HG02588 (cell line): ENCODE measurements at regions not wholly inside any gene's neighbourhood (a gene's known extent, or its start where the extent isn't known, plus 50 kb on each side); places are given as distances from the start of the nearest gene placed in this dataset.
"Not testable (repeated sequence)": the region's sequence is repeated elsewhere in the genome, so short reads cannot be mapped to it uniquely, and the experiment has no call there.

Source experiments
- ATAC-seq: cut with Tn5 transposase; IDR thresholded peaks from one replicate; pipeline ENCODE4 v1.9.1; 2021; ENCODE audit warnings: mild to moderate bottlenecking, moderate library complexity; ENCODE audit not compliant: unreplicated experiment

DNA sequence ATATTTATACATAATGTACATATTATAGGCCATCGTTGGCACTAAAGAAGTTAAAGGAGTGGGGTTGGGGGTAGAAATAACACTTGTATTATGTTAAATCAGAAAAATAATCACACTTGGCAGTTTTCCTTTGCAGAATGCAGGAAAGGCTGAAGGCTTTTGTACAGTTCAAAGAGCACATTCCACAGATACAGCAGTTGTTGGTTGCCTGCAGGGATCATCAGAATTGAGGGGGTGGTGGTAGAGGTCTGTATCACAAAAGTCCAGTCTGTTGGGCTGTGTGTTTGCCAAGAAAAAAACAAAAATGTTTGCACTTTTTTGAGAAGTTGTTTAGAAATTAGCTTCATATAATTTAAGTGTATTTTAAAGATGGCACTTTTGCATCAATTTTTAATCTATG lies 231.8 kb upstream of the FOXP2 start:
- no peak for ATAC-seq

DNA sequence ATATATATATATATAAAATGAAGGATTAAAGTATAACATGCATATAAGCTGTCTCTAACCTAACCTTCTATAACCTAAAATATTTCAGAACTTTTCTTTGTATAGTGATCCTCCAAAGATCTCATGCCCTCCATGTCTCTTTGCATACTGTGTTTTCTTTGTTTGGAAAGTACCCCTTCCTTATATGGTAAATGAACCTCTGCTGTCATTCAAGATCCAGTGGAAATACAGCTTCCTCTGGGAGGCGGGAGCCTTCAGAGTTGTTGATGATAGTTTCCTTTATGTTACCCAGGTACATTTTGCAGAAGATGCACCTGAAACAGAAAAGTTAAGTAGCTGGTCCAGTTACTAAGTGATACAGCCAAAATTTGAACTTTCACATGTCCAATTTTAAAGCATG lies 233.3 kb upstream of the FOXP2 start:
- no peak for ATAC-seq

DNA sequence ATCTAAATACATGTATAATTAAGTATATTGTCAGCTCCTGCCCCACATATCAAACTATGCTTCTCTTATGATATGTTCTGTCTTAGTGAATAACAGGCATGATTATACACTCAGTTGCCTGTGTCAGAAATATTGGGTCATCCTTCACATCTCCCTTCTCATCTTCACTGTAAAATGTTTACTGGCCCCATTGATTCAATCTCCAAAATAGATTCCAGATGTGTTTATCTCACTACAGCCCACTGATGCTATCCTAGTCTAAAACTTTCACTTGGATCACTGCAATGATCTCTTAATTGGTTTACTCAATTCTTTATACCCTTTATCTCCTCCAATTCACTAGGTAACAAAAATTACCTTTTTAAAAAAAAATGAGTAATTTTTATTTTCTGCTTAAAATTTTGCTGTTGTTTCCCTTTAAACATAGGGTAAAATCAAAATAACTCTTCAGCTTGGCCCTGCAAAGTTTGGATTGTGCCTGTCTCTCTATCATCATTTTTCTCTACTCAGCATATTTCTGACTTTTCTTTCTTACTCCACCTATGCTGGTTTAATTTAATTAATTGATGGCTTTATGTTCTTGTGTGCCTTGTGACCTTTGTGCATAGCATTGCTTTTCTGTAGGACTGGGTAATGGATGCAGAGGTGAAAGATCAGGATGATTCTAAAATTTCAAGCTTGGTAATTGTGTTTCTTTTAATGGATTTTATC lies 233.9 kb upstream of the FOXP2 start:
- no peak for ATAC-seq

DNA sequence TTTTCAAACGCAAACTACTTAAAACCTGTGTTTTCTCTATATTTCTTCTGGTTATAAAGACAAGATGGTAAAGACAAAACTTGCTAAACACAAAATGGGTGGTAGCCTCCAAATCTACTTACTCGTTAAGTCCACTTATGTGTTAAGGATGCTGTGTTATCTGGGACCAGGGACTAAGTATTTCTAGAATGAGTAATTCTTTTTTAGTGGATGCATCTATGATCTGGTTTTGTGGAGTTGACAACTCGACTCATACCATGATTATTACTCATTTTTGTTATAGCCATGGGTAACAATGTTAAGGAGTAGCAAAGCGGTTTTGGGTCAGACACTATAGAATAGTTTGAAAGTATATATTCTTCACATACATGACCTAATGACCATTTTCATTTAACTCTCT lies 239.5 kb upstream of the FOXP2 start:
- ATAC-seq = no peak

DNA sequence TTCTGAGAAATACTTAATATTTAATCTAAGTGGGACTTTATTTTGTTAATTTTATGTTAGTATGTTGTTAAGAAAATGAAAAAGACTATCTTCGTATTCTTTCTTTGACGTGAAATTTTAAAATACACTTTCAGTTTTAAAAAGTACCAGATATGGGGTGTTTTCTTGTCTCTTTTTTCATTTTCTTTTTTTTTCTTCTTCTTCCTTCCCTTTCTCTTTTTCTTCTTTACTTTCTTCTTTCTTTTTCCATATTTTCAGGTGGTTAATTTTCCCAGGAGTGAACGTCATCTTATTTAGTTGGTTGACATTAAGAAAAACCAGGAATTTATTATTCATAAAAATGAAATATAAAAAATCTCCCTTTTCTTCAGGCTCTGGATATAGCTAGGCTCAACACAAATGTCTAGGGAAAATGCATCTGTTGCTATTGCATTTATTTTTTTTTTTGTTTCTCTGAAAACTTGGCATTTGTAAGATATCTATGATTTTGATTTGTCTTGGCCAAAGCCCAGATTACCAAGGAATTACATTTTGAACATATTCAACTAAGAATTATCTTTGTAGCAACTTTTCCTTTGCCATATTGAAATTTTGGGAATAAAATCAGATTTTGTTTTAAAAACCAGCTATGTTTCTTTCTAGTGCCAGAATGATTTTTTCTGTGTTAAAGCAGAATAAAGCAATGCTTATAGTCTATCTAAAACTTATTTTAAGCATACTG lies 241.3 kb upstream of the FOXP2 start:
- ATAC-seq = no peak

DNA sequence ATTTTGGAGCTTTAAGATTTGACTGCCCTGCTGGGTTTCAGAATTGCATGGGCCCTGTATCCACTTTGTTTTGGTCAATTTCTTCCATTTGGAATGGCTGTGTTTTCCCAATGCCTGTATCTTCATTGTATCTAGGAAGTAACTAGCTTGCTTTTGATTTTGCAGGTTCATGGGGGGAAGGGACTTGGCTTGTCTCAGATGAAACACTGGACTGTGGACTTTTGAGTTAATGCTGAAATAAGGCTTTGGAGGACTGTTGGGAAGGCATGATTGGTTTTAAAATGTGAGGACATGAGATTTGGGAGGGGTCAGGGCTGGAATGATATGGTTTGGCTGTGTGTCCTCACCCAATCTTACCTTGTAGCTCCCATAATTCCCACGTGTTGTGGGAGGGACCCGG lies 245.2 kb upstream of the FOXP2 start:
- ATAC-seq = not testable (repeated sequence)

DNA sequence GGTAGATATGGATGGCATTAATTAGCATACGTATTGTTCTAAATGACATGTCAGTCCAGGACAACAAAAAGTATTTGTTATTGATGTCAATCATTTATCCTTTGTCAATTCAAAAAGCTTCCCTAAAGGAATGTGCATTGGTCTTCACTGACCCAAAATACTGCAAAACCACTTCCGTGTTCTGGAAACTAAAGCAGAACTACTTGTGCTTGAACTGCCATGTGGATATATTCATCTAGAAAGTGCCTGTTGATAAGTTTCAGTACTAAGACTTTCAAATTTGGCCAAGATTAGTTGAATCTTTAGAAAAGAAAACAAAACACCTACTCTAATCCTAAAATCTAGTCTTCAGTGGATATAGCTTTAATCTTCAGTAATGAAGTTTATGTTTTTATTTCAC lies 242.1 kb upstream of the PPP1R3A start:
- no peak for ATAC-seq

DNA sequence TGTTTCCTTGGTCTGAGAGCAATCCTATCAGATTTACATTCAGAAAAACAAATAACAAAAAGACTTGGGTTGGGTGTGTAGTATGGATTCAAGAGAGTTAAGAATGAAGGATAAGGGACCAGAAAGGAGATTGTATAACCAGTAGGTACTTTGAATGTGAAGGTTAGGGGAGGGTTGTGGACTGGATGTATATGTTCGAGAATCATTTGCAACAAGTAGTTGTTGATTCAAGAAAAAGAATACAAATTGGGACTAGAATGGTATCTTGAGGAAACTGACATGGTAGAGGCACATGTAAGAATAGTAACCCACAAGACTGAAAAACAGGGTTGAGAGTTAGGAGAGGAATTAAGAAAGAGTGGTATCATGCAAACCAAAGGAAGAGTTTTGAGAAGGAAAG lies 240.0 kb upstream of the PPP1R3A start:
- ATAC-seq = no peak

DNA sequence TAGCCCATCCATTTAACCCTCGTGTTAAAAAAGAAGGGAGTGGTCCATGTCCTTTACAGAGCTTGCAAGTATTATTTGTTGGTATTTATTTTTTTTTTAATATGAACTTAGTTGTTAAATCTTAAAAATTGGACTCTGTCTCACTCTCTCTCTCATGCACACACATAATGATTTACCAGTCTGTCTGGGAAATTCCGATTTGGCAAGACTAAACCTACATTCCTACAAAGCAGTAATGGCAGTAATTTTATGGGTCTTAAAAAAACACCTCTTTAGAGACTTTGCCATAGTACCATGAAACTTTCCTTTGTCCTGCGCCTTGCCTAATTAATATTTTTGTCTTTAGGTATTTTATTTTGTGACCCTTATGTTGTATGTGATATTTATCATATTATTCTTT lies 239.5 kb upstream of the PPP1R3A start:
- no peak for ATAC-seq

DNA sequence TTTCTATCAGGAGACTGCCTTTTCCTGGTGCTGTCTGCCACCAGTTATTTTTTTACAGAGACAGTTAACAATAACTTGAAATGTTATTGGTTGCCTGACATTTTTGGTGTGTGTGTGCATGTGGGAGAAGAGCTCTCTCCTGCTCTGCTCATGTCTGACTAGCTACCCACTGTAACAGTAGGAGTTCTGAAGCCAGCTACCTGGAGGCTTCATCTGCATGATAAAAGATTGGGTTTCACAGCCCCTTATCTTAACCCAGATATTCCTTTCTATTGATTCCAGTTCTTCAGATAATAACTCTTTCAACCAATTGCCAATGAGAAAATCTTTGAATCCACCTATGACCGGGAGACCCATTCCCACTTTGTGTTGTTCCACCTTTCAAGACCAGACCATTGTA lies 237.4 kb upstream of the PPP1R3A start:
- no peak for ATAC-seq

DNA sequence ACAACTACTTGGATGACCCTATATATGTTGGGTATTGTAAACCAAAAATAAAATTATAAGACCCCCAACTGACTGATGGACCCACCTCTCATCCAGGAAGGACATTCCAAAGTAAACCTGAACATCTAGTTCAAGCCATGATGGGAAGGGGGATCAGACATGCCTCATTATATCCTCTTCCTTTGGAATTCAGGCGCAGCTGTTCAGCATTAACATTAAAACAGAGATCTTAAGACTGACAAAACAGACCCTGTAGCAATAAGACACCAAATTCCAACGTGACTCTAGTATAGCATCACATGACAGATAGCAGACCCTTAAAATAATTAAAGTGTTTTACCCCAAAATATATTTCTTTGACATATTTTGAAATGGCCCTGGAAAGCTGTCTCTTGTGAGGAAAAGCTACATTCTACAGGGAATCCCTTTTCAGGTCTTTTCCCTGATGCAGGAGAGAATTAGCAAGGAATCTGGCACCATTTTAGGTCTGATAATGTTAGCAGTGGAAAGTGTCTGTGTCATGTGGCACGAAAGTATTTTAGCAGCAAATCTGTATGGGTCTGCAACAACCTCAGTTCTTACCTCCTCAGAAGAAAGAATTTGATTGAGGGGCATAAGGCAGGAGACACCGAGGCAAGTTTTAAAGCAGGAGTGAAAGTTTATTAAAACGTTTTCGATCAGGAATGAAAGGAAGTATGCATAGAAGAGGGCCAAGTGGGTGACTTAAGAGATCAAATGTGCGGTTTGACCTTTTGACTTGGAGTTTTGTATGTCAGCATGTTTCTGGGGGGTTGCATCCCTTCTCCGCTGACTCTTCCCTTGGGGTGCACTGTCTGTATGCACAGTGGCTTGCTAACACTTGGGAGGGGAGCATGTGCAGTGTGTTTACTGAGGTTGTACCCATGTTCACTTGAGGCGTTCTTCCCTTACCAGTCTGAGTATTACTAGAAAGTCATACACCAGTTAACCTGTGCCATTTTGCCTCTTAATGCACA lies 236.6 kb upstream of the PPP1R3A start:
- no peak for ATAC-seq

DNA sequence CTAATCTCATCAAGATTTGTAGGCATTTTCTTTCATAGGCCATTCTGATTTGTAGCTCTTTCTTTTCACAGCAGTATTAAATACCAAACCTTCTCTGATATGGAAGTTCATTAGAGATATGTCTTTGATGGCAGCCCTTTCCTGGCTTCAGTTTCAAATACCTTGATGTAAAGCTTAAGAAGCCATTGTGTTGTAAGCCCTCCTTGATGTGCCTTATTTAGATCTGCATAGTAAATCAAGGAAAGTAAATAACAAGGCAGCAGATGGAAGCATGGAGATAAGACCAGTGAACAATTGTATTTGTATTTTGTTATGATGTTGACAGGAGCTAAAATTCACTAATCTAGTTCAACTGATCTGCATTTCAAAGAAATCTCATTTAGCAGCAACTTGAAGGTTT lies 234.9 kb upstream of the PPP1R3A start:
- ATAC-seq = no peak

DNA sequence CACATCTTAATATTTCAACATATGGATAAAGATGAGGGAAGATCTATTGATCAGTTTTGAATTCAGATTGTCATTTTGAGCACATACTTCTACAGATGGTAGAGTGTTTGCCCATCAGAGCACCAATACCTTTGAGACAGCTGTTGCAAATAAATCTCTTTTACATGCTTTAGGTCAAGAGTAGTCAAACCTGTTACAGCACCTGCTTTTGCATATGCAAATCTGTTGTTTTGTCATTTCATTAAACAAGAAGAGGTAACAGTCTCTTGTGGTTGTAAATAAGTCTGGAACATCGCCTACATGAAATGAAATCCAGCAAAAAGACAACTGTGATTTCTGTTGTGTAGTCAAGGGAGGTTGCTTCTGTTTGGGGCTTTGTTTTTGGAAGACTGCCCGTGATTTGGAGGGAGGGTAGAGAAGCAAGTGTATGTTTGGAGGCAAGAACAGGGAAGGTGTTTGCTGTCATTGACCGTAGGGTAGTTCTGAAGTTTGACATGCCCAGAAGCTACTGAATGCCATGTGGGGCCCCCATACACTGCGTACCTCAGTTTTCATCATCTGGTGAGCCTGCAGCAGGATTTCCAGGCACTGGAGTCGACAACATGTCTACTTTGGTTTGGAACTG lies 233.6 kb upstream of the PPP1R3A start:
- ATAC-seq = no peak

DNA sequence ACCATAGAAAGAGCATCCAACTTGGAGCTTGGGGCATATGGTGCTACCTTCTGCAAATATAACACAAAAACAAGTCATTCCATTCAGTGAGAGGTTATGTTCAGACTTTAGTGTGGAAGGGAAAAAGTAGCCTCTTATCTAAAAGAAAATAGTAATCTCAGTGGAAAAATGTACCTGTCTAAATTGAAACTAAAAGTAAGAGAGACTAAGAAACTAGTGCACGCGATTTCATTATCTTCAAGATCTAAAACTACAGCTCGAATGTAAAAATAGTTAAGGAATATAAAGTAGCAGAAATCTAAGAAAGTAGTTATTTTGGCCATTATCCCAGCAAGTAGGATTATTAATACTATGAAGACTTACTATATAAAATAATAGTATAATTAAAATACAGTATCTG lies 233.0 kb upstream of the PPP1R3A start:
- ATAC-seq = no peak

DNA sequence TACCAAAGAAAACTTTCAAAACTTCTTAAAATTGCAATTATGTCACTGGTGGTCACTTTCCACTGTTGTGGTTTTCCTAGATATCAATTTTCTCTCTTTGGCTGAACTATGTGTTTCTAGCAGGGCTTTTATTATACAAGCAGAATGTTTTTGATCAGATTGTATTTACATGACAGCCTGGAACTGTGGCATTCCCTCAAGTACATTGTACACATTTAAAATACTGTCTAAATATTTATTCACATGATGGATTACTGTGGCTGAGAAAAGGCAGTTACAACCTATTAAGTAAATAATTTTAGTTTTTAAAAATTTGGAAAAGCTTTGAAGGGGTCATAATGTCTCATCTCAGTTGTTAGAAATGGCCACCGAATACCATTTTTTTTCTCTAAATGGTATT lies 231.9 kb upstream of the PPP1R3A start:
- no peak for ATAC-seq

DNA sequence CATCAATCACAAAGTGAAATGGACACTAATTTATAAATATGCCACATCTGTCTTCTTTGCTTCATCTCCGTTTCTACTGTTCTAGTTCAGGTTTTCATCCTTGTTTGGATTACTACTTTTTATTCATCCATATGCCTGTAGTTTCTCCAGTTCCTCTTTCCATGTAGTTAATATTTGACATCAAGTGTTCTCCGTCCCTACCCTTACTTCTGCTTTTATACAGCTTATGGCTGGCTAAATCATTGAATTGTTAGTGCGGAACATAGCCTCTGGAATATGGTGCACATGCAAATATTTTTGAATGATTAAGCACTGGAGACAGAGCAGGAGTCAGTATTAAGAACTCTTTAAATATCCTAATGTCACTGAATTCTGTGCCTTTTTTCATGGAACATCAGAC lies 230.0 kb upstream of the PPP1R3A start:
- no peak for ATAC-seq

DNA sequence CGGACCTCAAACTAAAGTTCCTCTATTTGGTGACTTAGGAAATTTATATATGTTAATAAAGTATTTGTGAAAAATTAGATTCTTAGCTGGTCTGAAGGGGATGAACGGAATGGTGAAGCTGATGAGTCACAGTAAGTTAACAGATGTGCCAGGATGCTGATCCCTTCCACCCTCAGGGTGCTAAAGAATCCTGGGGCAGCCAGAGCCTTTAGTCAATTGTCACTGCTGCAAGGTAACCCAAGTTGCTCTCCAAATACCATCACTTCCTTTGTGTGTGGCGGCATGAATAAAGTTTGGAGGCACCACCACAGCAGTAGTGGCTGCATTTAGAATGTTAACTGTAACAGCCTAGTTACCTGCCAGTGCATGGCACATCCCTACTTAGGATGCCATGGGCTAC lies 222.6 kb upstream of the PPP1R3A start:
- no peak for ATAC-seq

DNA sequence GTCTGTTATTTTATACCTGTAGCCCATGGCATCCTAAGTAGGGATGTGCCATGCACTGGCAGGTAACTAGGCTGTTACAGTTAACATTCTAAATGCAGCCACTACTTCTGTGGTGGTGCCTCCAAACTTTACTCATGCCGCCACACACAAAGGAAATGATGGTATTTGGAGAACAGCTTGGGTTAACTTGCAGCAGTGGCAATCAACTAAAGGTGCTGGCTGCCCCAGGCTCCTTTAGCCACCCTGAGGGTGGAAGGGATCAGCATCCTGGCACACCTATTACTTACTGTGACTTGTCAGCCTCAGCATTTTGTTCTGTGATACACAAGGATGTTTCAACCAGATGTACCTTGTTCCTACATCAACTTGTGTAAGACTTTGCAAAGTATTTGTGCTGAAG lies 221.8 kb upstream of the PPP1R3A start:
- no peak for ATAC-seq

DNA sequence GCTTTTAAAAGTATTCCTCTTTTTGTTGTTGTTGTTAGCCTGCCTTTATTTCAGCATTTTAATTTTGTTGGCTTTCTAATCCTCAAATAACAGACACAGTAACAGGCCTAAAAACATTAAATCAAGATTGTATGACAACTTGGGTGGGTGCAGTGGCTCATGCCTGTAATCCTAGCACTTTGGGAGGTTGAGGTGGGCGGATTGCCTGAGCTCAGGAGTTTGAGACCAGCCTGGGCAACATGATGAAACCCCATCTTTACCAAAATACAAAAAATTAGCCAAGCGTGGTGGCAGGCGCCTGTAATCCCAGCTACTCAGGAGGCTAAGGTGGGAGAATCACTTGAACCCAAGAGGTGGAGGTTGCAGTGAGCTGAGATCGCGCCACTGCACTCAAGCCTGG lies 220.9 kb upstream of the PPP1R3A start:
- ATAC-seq = not testable (repeated sequence)

DNA sequence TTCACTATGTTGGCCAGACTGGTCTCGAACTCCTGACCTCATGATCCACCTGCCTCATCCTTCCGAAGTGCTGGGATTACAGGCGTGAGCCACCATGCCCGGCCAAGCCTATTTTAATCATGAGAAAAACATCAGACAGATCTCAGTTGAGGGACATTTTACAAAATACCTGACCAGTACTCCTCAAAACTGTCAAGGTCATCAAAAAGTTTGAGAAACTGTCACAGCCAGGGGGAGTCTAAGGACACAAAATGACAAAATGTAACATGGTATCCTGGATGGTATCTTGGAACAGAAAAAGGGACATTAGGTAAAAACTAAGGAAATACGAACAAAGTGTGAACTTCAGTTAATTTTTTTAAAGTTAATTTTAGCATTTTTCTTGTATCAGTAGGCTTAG lies 219.8 kb upstream of the PPP1R3A start:
- ATAC-seq = no peak

DNA sequence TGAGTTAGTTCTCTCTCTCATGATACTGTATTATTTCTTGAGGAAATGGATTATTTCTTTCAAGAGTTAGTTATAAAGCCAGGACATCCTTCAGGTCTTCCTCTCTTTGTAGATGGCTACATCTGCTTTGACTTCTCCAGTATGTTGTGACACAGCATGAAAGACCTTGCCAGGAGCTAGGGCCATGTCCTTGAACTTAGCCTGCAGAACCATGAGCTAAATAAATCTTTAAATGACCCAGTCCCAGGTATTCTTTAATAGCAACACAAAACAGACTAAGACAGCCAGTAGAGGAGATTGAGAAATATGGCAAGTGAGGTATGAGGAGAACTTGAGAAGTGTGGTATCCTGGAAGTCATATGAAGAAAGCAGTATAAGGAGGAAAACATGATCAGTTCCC lies 214.9 kb upstream of the PPP1R3A start:
- no peak for ATAC-seq
